GM12878 (cell line): ENCODE measurements at regions not wholly inside any gene's neighbourhood (a gene's known extent, or its start where the extent isn't known, plus 50 kb on each side); places are given as distances from the start of the nearest gene placed in this dataset.

ENCODE experiments used
- ATAC-seq: fragments of 200-7000 bp; cut with Tn5 transposase; 3 replicates; pipeline ENCODE4 v1.9.1; 2020; ENCODE audit warnings: mild to moderate bottlenecking, moderate library complexity
- BruUV-seq: library from RNA; stranded (reverse); fragments of 400-500 nt; replicated peaks from 2 replicates; lab custom pipeline; 2021; lab: Mats Ljungman, UMichigan
- CTCF ChIA-PET: fragments of 300-600 bp; sonication (Branson Sonifier 250); formaldehyde crosslinking; extraction: SDS; loops from one replicate; lab custom pipeline; 2021; ENCODE audit warnings: inconsistent platforms; lab: Yijun Ruan, JAX
- POLR2A ChIA-PET: fragments of 350-600 bp; formaldehyde crosslinking; extraction: SDS; loops from one replicate; lab custom pipeline; 2021; ENCODE audit warnings: inconsistent platforms; lab: Charles Lee
- RAD21 ChIA-PET: fragments of 300-600 bp; sonication (Branson Sonifier 250); formaldehyde crosslinking; loops from one replicate; lab custom pipeline; 2023; ENCODE audit warnings: antibody characterized with exemption; ENCODE audit not compliant: unreplicated experiment; lab: Charles Lee
- SMC1A ChIA-PET: fragments of 300-600 bp; sonication (Branson Sonifier 250); formaldehyde crosslinking; loops from one replicate; lab custom pipeline; 2023; ENCODE audit not compliant: unreplicated experiment, uncharacterized antibody; lab: Charles Lee
- DNase-seq: peaks from one replicate; pipeline ENCODE4 v3.0.0-alpha.2; 2011; ENCODE audit warnings: low read depth, low spot score
- FAIRE-seq: peaks from 3 replicates; lab custom pipeline; 2011; peaks lifted over from hg19 to GRCh38; lab: Jason Lieb, UNC
- H2AFZ ChIP-seq: 2 replicates; pipeline ENCODE4 v1.6.0; 2011; ENCODE audit warnings: low read depth, low read length, control low read depth; ENCODE audit not compliant: control insufficient read depth
- H3K27ac ChIP-seq: 2 replicates; pipeline ENCODE4 v1.5.1; 2011; ENCODE audit warnings: control low read depth; ENCODE audit not compliant: control insufficient read depth, insufficient read depth
- H3K27me3 ChIP-seq, 2 experiments: replicated peaks in 1 of 2; 2 replicates each; pipeline versions ENCODE4 v1.6.0 to v1.6.1; 2011; ENCODE audit warnings: low read length in 1 of 2; ENCODE audit not compliant: control insufficient read depth in 2 of 2, insufficient read depth in 2 of 2
- H3K36me3 ChIP-seq, 2 experiments: 2 replicates each; pipeline ENCODE4 v1.5.1; 2011; ENCODE audit warnings: low read length in 1 of 2; ENCODE audit not compliant: control insufficient read depth in 2 of 2, insufficient read depth in 2 of 2
- H3K4me1 ChIP-seq: 2 replicates; pipeline ENCODE4 v1.6.1; 2011; ENCODE audit warnings: mild to moderate bottlenecking, low read length, moderate library complexity, mixed read lengths; ENCODE audit not compliant: control insufficient read depth, insufficient read depth
- H3K4me2 ChIP-seq: 2 replicates; pipeline ENCODE4 v1.6.0; 2011; ENCODE audit warnings: control low read depth; ENCODE audit not compliant: control insufficient read depth, insufficient read depth
- H3K4me3 ChIP-seq: fragments of 200-600 bp; sonication (generic); 2 replicates; pipeline ENCODE4 v1.5.1; 2016
- H3K79me2 ChIP-seq: 2 replicates; pipeline ENCODE4 v1.6.0; 2011; ENCODE audit warnings: low read length; ENCODE audit not compliant: control insufficient read depth, insufficient read depth
- H3K9ac ChIP-seq: 2 replicates; pipeline ENCODE4 v1.8.0; 2011; ENCODE audit warnings: low read length, control low read depth, mixed read lengths; ENCODE audit not compliant: control insufficient read depth, insufficient read depth
- H3K9me3 ChIP-seq: replicated peaks from 3 replicates; pipeline ENCODE4 v1.5.1; 2011; ENCODE audit warnings: mild to moderate bottlenecking, low read length; ENCODE audit not compliant: control insufficient read depth, insufficient read depth
- H4K20me1 ChIP-seq: 2 replicates; pipeline ENCODE4 v1.6.0; 2011; ENCODE audit not compliant: control insufficient read depth, insufficient read depth
- BACH1 ChIP-seq: fragments of 450-650 bp; IDR thresholded peaks from 2 replicates; pipeline ENCODE4 v1.6.1; 2017; ENCODE audit warnings: mild to moderate bottlenecking, borderline replicate concordance
- CEBPB ChIP-seq, 2 experiments: fragments of 150-350 bp in 1 of 2; IDR thresholded peaks; 2 replicates each; pipeline ENCODE4 v1.6.1; 2012 to 2014; ENCODE audit warnings: low read depth in 2 of 2, low read length in 2 of 2, borderline replicate concordance in 1 of 2, inconsistent platforms in 1 of 2
- CHD4 ChIP-seq: fragments of 200-600 bp; sonication (generic); IDR thresholded peaks from 2 replicates; pipeline ENCODE4 v1.6.1; 2016; ENCODE audit warnings: mild to moderate bottlenecking
- E2F8 ChIP-seq: fragments of 450-650 bp; IDR thresholded peaks from 2 replicates; pipeline ENCODE4 v1.6.1; 2018; ENCODE audit warnings: mild to moderate bottlenecking, low read depth, moderate library complexity; ENCODE audit not compliant: partially characterized antibody
- EED ChIP-seq: sonication (generic); IDR thresholded peaks from 2 replicates; pipeline ENCODE4 v1.6.1; 2016; ENCODE audit warnings: antibody characterized with exemption, low read depth
- FOXK2 ChIP-seq: fragments of 450-650 bp; IDR thresholded peaks from 2 replicates; pipeline ENCODE4 v1.6.1; 2017; ENCODE audit warnings: mild to moderate bottlenecking, moderate library complexity
- MYB ChIP-seq: fragments of 150-350 bp; IDR thresholded peaks from 2 replicates; pipeline ENCODE4 v1.6.1; 2014; ENCODE audit warnings: mild to moderate bottlenecking, low read depth, low read length, borderline replicate concordance
- PBX3 ChIP-seq: IDR thresholded peaks from 2 replicates; pipeline ENCODE4 v1.6.1; 2011; ENCODE audit warnings: mild to moderate bottlenecking, low read depth, low read length, moderate library complexity; ENCODE audit not compliant: insufficient replicate concordance
- POLR2AphosphoS5 ChIP-seq: IDR thresholded peaks from 2 replicates; pipeline ENCODE4 v1.6.1; 2011; ENCODE audit warnings: mild to moderate bottlenecking, low read length, inconsistent platforms
- RCOR1 ChIP-seq: conservative IDR thresholded peaks from 2 replicates; pipeline ENCODE4 v1.6.1; 2012; ENCODE audit warnings: low read depth, low read length, improper control_type of control experiment
- SMC3 ChIP-seq: IDR thresholded peaks from 2 replicates; pipeline ENCODE4 v1.6.1; 2011; ENCODE audit warnings: low read length, improper control_type of control experiment, borderline replicate concordance
- SREBF1 ChIP-seq: IDR thresholded peaks from 2 replicates; pipeline ENCODE4 v1.6.1; 2012; ENCODE audit warnings: mild to moderate bottlenecking, low read length
- TARDBP ChIP-seq: IDR thresholded peaks from 2 replicates; pipeline ENCODE4 v1.6.1; 2016; ENCODE audit warnings: borderline replicate concordance
- TBL1XR1 ChIP-seq: IDR thresholded peaks from 2 replicates; pipeline ENCODE4 v1.6.1; 2012; ENCODE audit warnings: low read depth, low read length, improper control_type of control experiment
- TCF3 ChIP-seq: IDR thresholded peaks from 2 replicates; pipeline ENCODE4 v1.6.1; 2012; ENCODE audit warnings: low read depth, mild to moderate bottlenecking, low read length, borderline replicate concordance; ENCODE audit not compliant: insufficient read depth
- USF2 ChIP-seq: IDR thresholded peaks from 2 replicates; pipeline ENCODE4 v1.6.1; 2011; ENCODE audit warnings: low read depth, low read length, improper control_type of control experiment, borderline replicate concordance
- YBX1 ChIP-seq: fragments of 450-650 bp; IDR thresholded peaks from 2 replicates; pipeline ENCODE4 v1.6.1; 2016; ENCODE audit warnings: antibody characterized with exemption
- ZNF24 ChIP-seq: fragments of 450-650 bp; IDR thresholded peaks from 2 replicates; pipeline ENCODE4 v1.6.1; 2017; ENCODE audit warnings: antibody characterized with exemption, mild to moderate bottlenecking
- ZNF274 ChIP-seq: IDR thresholded peaks from one replicate; pipeline ENCODE4 v1.8.0; 2011; ENCODE audit not compliant: insufficient read length, insufficient read depth
- WGBS: methylation state at CpG from one replicate; pipeline ENCODE4 v1.1.6; 2016; ENCODE audit warnings: low lambda C conversion rate; ENCODE audit not compliant: insufficient replicate concordance, insufficient coverage; ENCODE audit errors: missing lambda C conversion rate; 5-methylcytosine and 5-hydroxymethylcytosine counted together
- in situ Hi-C: fragments of 300-500 bp; cut with MboI; formaldehyde crosslinking; loops from 9 replicates; pipeline ENCODE4 v1.14.3; 2018; ENCODE audit warnings: mixed read lengths
- intact Hi-C: fragments of 100-400 bp; cut with micrococcal nuclease; formaldehyde crosslinking; loops from one replicate; pipeline ENCODE4 v1.14.2; 2022; ENCODE audit not compliant: unreplicated experiment

GRCh38 chr3:193116871-193117270, 124.2 kb upstream of the PLAAT1 start:
- ChIA-PET SMC1A (no interaction called here), POLR2A (no interaction called here), CTCF (no interaction called here), RAD21 (no interaction called here)
- DNase-seq (no peak), ATAC-seq (no peak), FAIRE-seq (no peak)
- no peak overlapping the region for H2AFZ ChIP-seq
- no peaks in the 10 kb centered on the region for H3K4me1 ChIP-seq
- H3K9ac ChIP-seq: no peak overlapping the region
- H3K27ac ChIP-seq: no peak overlapping the region
- in situ Hi-C loops (no loop called here), intact Hi-C loops (no loop called here)
- H3K36me3 ChIP-seq: no peaks in the 10 kb centered on the region
- no peak overlapping the region for H3K4me2 ChIP-seq
- 0% methylated on average over 2 of the region's 2 CpGs for WGBS
- no peak for TF ChIP-seq TCF3
- no peak for TF ChIP-seq YBX1
- no peak for TF ChIP-seq SMC3
- TF ChIP-seq RCOR1: no peak
- TF ChIP-seq CHD4: no peak
- TF ChIP-seq FOXK2: no peak
- no peak for TF ChIP-seq EED
- TF ChIP-seq TBL1XR1: no peak
- TF ChIP-seq ZNF274: no peak
- no peak for TF ChIP-seq MYB
- TF ChIP-seq USF2: no peak
- no peak for TF ChIP-seq PBX3
- no peak for TF ChIP-seq TARDBP
- no peak for TF ChIP-seq CEBPB (IDR thresholded peaks at IDR 0.05; ENCODE audit: borderline replicate concordance in 1 of 2, low read depth in 2 of 2, low read length in 2 of 2)
- no peak for TF ChIP-seq POLR2AphosphoS5
- TF ChIP-seq ZNF24: no peak
- TF ChIP-seq E2F8: no peak
- TF ChIP-seq BACH1: no peak
- no peak for TF ChIP-seq SREBF1
- H4K20me1 ChIP-seq: no peaks in the 10 kb centered on the region
- no peaks in the 10 kb centered on the region for H3K9me3 ChIP-seq
- peaks cover 0 to 3% of the 10 kb centered on the region in 2 experiments; a peak in 2 of 4 replicates for H3K27me3 ChIP-seq
- no peak overlapping the region for H3K4me3 ChIP-seq
- no peaks in the 10 kb centered on the region for H3K79me2 ChIP-seq
- BruUV-seq: no TSS peak
